ENCODE measurements at regions not wholly inside any gene's neighbourhood (a gene's known extent, or its start where the extent isn't known, plus 50 kb on each side); places are given as distances from the start of the nearest gene placed in this dataset.

DNA sequence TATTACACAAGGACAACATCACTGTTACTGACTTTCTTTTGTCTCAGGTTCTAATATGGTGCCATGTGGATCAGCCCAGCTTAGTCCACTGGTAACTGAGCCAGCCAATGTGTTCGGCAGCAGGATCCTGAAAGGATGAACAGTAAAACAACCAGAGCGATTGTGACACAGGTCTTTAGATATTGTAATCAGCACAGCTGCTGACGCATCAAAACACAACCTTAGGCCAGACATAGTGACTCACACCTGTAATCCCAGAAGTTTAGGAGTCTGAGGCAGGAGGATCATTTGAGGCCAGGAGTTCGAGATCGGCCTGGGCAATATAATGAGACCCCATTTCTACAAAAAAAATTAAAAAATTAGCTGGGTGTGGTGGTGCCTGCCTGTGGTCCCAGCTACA, 183.4 kb upstream of the CDH20 start:
- H3K4me2 ChIP-seq (ENCODE audit: insufficient read depth, insufficient read length, low read length): no peak overlapping the region
- WGBS (ENCODE audit: extremely low coverage, insufficient read length, low lambda C conversion rate): no CpG with 5 or more reads among the region's 5 CpGs
- no peak overlapping the region for H3K56ac ChIP-seq (ENCODE audit: insufficient read length, low read depth, low read length)

More for the DNA sequence above, 183.4 kb upstream of the CDH20 start:
- Histone ChIP-seq H3K79me1 (ENCODE audit: insufficient read depth, low read depth, low read length, poor library complexity, severe bottlenecking) (no peaks in the 10 kb centered on the region), H3K9ac (ENCODE audit: extremely low read depth, insufficient read length, low read length) (no peak overlapping the region), H3K9me3 (ENCODE audit: control insufficient read depth, low read depth, low read length) (no peaks in the 10 kb centered on the region), H2BK20ac (ENCODE audit: low read depth, low read length, poor library complexity, severe bottlenecking) (no peak overlapping the region), H3K27me3 (ENCODE audit: insufficient read depth, low read length) (no peaks in the 10 kb centered on the region), H2BK15ac (ENCODE audit: low read depth, low read length) (no peak overlapping the region), H2BK5ac (ENCODE audit: insufficient read length, low read length) (no peak overlapping the region), H3K4me1 (ENCODE audit: insufficient read depth, low read length) (no peaks in the 10 kb centered on the region), H2AFZ (ENCODE audit: low read length) (no peak overlapping the region), H3T11ph (ENCODE audit: low read length) (no peak overlapping the region), H2AK5ac (ENCODE audit: insufficient read length, low read length) (no peak overlapping the region), H3K27ac (ENCODE audit: insufficient read length, low read depth, low read length) (no peak overlapping the region), H3K4ac (ENCODE audit: low read depth, low read length) (no peak overlapping the region), H4K91ac (ENCODE audit: insufficient read length, low read depth, low read length) (no peak overlapping the region), H3K23ac (ENCODE audit: insufficient read length, low read depth, low read length) (no peak overlapping the region), H4K20me1 (ENCODE audit: control insufficient read depth, insufficient read depth, insufficient read length) (no peaks in the 10 kb centered on the region), H3K23me2 (ENCODE audit: insufficient read length, low read depth, low read length, poor library complexity, severe bottlenecking) (no peaks in the 10 kb centered on the region), H4K8ac (replicated peaks; ENCODE audit: insufficient read length, low read depth, low read length) (no peak overlapping the region), H3K18ac (ENCODE audit: insufficient read length, low read depth, low read length) (no peak overlapping the region), H4K5ac (ENCODE audit: insufficient read length, low read depth, low read length) (no peak overlapping the region), H2BK12ac (ENCODE audit: insufficient read length, low read depth, low read length) (no peak overlapping the region), H2BK120ac (ENCODE audit: low read depth, low read length, poor library complexity, severe bottlenecking) (no peak overlapping the region), H3K79me2 (ENCODE audit: insufficient read depth, low read length) (no peaks in the 10 kb centered on the region), H3K14ac (ENCODE audit: insufficient read depth, low read length) (no peak overlapping the region)
- DNase-seq: no peak
- Mint-ChIP-seq H3K4me3 (no peak overlapping the region), H3K9me3 (peaks cover 3% of the 10 kb centered on the region in 2 experiments; a peak in 3 of 5 replicates), H3K4me1 (0 out of 4 replicates have a peak, but pooled peaks cover 4 to 6% of the 10 kb centered on the region in 2 experiments), H3K36me3 (ENCODE audit: insufficient read depth in 1 of 3, low read depth in 3 of 3) (peaks cover 0 to 4% (median 0%) of the 10 kb centered on the region in 3 experiments; a peak in 3 of 7 replicates), H3K27ac (no peak overlapping the region), H3K27me3 (ENCODE audit: low read depth) (peaks cover 2% of the 10 kb centered on the region; the same call in 1 of the 2 replicates)
- TF ChIP-seq, protein P1, sequence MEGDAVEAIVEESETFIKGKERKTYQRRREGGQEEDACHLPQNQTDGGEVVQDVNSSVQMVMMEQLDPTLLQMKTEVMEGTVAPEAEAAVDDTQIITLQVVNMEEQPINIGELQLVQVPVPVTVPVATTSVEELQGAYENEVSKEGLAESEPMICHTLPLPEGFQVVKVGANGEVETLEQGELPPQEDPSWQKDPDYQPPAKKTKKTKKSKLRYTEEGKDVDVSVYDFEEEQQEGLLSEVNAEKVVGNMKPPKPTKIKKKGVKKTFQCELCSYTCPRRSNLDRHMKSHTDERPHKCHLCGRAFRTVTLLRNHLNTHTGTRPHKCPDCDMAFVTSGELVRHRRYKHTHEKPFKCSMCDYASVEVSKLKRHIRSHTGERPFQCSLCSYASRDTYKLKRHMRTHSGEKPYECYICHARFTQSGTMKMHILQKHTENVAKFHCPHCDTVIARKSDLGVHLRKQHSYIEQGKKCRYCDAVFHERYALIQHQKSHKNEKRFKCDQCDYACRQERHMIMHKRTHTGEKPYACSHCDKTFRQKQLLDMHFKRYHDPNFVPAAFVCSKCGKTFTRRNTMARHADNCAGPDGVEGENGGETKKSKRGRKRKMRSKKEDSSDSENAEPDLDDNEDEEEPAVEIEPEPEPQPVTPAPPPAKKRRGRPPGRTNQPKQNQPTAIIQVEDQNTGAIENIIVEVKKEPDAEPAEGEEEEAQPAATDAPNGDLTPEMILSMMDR (conservative IDR thresholded peaks at IDR 0.05): no peak
